Myocyte (in vitro differentiated cells): ENCODE measurements at regions not wholly inside any gene's neighbourhood (a gene's known extent, or its start where the extent isn't known, plus 50 kb on each side); places are given as distances from the start of the nearest gene placed in this dataset.
"Not testable (repeated sequence)": the region's sequence is repeated elsewhere in the genome, so short reads cannot be mapped to it uniquely, and the experiment has no call there.

ENCODE experiments used
- DNase-seq: peaks from one replicate; pipeline ENCODE4 v3.0.0-alpha.2; 2012; ENCODE audit warnings: low read depth

- DNase-seq, result no peak
These were observed 661.7 kb upstream of the AUTS2 start for GRCh38 chr7:68936471-68937035.

GRCh38 chr7:68938151-68938550 is 660.1 kb upstream of the AUTS2 start:
- no peak for DNase-seq

- DNase-seq, result no peak
These were observed 654.5 kb upstream of the AUTS2 start for GRCh38 chr7:68943786-68944185.

- DNase-seq, result no peak
These were observed 642.6 kb upstream of the AUTS2 start for GRCh38 chr7:68955656-68956055.

GRCh38 chr7:68958571-68958970 is 639.7 kb upstream of the AUTS2 start:
- no peak for DNase-seq

GRCh38 chr7:68963552-68963951 is 634.7 kb upstream of the AUTS2 start:
- DNase-seq, result no peak

GRCh38 chr7:68964060-68964459 is 634.2 kb upstream of the AUTS2 start:
- no peak for DNase-seq

GRCh38 chr7:68965351-68965750 is 632.9 kb upstream of the AUTS2 start:
- no peak for DNase-seq

- DNase-seq, result no peak
These were observed 630.7 kb upstream of the AUTS2 start for GRCh38 chr7:68967598-68967997.

GRCh38 chr7:68969571-68969970 is 628.7 kb upstream of the AUTS2 start:
- DNase-seq, result no peak

- DNase-seq, result no peak
These were observed 626.5 kb upstream of the AUTS2 start for GRCh38 chr7:68971634-68972340.

- no peak for DNase-seq
These were observed 620.8 kb upstream of the AUTS2 start for GRCh38 chr7:68977385-68978055.

- DNase-seq, result no peak
These were observed 619.6 kb upstream of the AUTS2 start for GRCh38 chr7:68978710-68979109.

- no peak for DNase-seq
These were observed 618.3 kb upstream of the AUTS2 start for GRCh38 chr7:68980011-68980410.

- not testable (repeated sequence) for DNase-seq
These were observed 617.8 kb upstream of the AUTS2 start for GRCh38 chr7:68980432-68980831.

- no peak for DNase-seq
These were observed 614.0 kb upstream of the AUTS2 start for GRCh38 chr7:68984306-68984705.

- DNase-seq, result no peak
These were observed 603.4 kb upstream of the AUTS2 start for GRCh38 chr7:68994841-68995240.

GRCh38 chr7:68998136-68998535 is 600.1 kb upstream of the AUTS2 start:
- no peak for DNase-seq

- no peak for DNase-seq
These were observed 595.9 kb upstream of the AUTS2 start for GRCh38 chr7:69002416-69002815.

- DNase-seq, result no peak
These were observed 586.1 kb upstream of the AUTS2 start for GRCh38 chr7:69012149-69012548.

GRCh38 chr7:69017208-69017607 is 581.1 kb upstream of the AUTS2 start:
- DNase-seq, result no peak

- no peak for DNase-seq
These were observed 580.1 kb upstream of the AUTS2 start for GRCh38 chr7:69018200-69018599.

- DNase-seq, result no peak
These were observed 578.8 kb upstream of the AUTS2 start for GRCh38 chr7:69019437-69019836.
